ENCODE measurements at regions not wholly inside any gene's neighbourhood (a gene's known extent, or its start where the extent isn't known, plus 50 kb on each side); places are given as distances from the start of the nearest gene placed in this dataset.
A peak's percentile ranks its signal among the peaks of the same experiment; 100 is the strongest.

DNA sequence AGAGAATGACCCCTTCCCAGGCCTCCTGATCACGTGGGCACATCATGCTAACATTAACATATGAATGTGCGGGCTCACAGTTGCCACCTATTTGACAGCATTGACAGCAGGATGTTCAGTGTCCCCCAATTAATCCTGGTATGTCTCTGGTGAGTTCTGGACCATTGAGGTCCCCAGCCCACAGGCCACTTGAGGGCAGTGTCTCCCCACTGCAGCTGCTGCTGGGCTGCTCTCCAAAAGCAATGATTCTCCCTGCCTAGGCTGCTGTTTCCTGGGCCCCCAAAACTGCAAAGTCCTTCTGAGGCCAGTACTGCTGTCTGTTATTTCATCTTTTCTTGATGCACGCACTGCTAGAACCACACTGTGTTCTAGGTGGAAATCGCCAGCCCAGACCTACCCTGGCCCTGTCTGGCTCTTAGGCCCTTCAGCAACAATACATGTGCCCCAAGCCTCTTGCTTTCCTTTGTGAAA lies 52.7 kb upstream of the MAPK4 start:
- no peak overlapping the region for H3K4me2 ChIP-seq (ENCODE audit: low read length)
- no peak overlapping the region for H3K27ac ChIP-seq (ENCODE audit: low read length)
- H3K9ac ChIP-seq (ENCODE audit: low read length), result no peak overlapping the region
- peaks cover 22% of the 10 kb centered on the region for H3K27me3 ChIP-seq (ENCODE audit: low read depth, low read length)
- H3K79me2 ChIP-seq (ENCODE audit: low read length), result no peaks in the 10 kb centered on the region
- no peaks in the 10 kb centered on the region for H3K4me1 ChIP-seq (ENCODE audit: low read length)
- no peak for TF ChIP-seq EZH2phosphoT487 (IDR thresholded peaks at IDR 0.05; ENCODE audit: low read depth)
- TF ChIP-seq, protein P1, sequence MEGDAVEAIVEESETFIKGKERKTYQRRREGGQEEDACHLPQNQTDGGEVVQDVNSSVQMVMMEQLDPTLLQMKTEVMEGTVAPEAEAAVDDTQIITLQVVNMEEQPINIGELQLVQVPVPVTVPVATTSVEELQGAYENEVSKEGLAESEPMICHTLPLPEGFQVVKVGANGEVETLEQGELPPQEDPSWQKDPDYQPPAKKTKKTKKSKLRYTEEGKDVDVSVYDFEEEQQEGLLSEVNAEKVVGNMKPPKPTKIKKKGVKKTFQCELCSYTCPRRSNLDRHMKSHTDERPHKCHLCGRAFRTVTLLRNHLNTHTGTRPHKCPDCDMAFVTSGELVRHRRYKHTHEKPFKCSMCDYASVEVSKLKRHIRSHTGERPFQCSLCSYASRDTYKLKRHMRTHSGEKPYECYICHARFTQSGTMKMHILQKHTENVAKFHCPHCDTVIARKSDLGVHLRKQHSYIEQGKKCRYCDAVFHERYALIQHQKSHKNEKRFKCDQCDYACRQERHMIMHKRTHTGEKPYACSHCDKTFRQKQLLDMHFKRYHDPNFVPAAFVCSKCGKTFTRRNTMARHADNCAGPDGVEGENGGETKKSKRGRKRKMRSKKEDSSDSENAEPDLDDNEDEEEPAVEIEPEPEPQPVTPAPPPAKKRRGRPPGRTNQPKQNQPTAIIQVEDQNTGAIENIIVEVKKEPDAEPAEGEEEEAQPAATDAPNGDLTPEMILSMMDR (IDR thresholded peaks at IDR 0.05; ENCODE audit: low read depth, low read length), result peak; percentile 93
- no peaks in the 10 kb centered on the region for H4K20me1 ChIP-seq (ENCODE audit: insufficient read depth, low read length)
- no peak overlapping the region; the same call in 1 of the 2 replicates for H2AFZ ChIP-seq (ENCODE audit: low read depth, low read length)
- H3K36me3 ChIP-seq (replicated peaks; ENCODE audit: low read depth, low read length), result no peaks in the 10 kb centered on the region
- no peaks in the 10 kb centered on the region for H3K9me3 ChIP-seq (ENCODE audit: insufficient read depth, low read length)
- H3K4me3 ChIP-seq (ENCODE audit: low read length), result no peak overlapping the region

DNA sequence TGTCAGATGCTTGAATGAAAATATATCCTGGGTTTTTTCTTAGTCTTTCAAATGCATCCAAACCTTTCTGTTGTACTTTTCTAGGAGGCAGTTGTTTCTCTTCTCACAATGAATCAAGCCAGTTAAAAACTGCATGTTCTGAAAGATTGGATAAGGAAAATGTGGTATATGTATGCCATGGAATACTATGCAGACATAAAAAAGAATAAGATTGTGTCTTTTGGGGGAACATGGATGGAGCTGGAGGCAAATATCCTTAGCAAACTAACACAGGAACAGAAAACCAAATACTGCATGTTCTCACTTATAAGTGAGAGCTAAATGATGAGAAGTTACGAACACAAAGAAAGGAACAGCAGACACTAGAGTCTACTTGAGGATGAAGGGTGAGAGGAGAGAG lies 51.7 kb upstream of the MAPK4 start:
- H3K27ac ChIP-seq (ENCODE audit: low read length), result no peak overlapping the region
- H3K4me2 ChIP-seq (ENCODE audit: low read length), result no peak overlapping the region
- no peaks in the 10 kb centered on the region for H3K4me1 ChIP-seq (ENCODE audit: low read length)
- H3K36me3 ChIP-seq (replicated peaks; ENCODE audit: low read depth, low read length), result no peaks in the 10 kb centered on the region
- no peak overlapping the region for H2AFZ ChIP-seq (ENCODE audit: low read depth, low read length)
- H3K4me3 ChIP-seq (ENCODE audit: low read length), result no peak overlapping the region
- peaks cover 22% of the 10 kb centered on the region for H3K27me3 ChIP-seq (ENCODE audit: low read depth, low read length)
- no peaks in the 10 kb centered on the region for H3K79me2 ChIP-seq (ENCODE audit: low read length)
- no peaks in the 10 kb centered on the region for H4K20me1 ChIP-seq (ENCODE audit: insufficient read depth, low read length)
- H3K9ac ChIP-seq (ENCODE audit: low read length), result no peak overlapping the region
- TF ChIP-seq EZH2phosphoT487 (IDR thresholded peaks at IDR 0.05; ENCODE audit: low read depth), result no peak
- TF ChIP-seq, protein P1 (IDR thresholded peaks at IDR 0.05; ENCODE audit: low read depth, low read length), result no peak
- H3K9me3 ChIP-seq (ENCODE audit: insufficient read depth, low read length), result no peaks in the 10 kb centered on the region

GRCh38 chr18:50509012-50509411 lies 50.9 kb upstream of the MAPK4 start:
- H4K20me1 ChIP-seq (ENCODE audit: insufficient read depth, low read length), result no peaks in the 10 kb centered on the region
- H3K9ac ChIP-seq (ENCODE audit: low read length), result no peak overlapping the region
- H3K4me3 ChIP-seq (ENCODE audit: low read length), result no peak overlapping the region
- H3K27ac ChIP-seq (ENCODE audit: low read length), result no peak overlapping the region
- no peak overlapping the region for H3K4me2 ChIP-seq (ENCODE audit: low read length)
- H3K27me3 ChIP-seq (ENCODE audit: low read depth, low read length), result peaks cover 18% of the 10 kb centered on the region
- H3K36me3 ChIP-seq (replicated peaks; ENCODE audit: low read depth, low read length), result no peaks in the 10 kb centered on the region
- no peaks in the 10 kb centered on the region for H3K4me1 ChIP-seq (ENCODE audit: low read length)
- TF ChIP-seq EZH2phosphoT487 (IDR thresholded peaks at IDR 0.05; ENCODE audit: low read depth), result no peak
- TF ChIP-seq, protein P1 (IDR thresholded peaks at IDR 0.05; ENCODE audit: low read depth, low read length), result no peak
- H2AFZ ChIP-seq (ENCODE audit: low read depth, low read length), result no peak overlapping the region
- no peaks in the 10 kb centered on the region for H3K79me2 ChIP-seq (ENCODE audit: low read length)
- no peaks in the 10 kb centered on the region for H3K9me3 ChIP-seq (ENCODE audit: insufficient read depth, low read length)
